ENCODE measurements at regions not wholly inside any gene's neighbourhood (a gene's known extent, or its start where the extent isn't known, plus 50 kb on each side); places are given as distances from the start of the nearest gene placed in this dataset.
"Not testable (repeated sequence)": the region's sequence is repeated elsewhere in the genome, so short reads cannot be mapped to it uniquely, and the experiment has no call there.

DNA sequence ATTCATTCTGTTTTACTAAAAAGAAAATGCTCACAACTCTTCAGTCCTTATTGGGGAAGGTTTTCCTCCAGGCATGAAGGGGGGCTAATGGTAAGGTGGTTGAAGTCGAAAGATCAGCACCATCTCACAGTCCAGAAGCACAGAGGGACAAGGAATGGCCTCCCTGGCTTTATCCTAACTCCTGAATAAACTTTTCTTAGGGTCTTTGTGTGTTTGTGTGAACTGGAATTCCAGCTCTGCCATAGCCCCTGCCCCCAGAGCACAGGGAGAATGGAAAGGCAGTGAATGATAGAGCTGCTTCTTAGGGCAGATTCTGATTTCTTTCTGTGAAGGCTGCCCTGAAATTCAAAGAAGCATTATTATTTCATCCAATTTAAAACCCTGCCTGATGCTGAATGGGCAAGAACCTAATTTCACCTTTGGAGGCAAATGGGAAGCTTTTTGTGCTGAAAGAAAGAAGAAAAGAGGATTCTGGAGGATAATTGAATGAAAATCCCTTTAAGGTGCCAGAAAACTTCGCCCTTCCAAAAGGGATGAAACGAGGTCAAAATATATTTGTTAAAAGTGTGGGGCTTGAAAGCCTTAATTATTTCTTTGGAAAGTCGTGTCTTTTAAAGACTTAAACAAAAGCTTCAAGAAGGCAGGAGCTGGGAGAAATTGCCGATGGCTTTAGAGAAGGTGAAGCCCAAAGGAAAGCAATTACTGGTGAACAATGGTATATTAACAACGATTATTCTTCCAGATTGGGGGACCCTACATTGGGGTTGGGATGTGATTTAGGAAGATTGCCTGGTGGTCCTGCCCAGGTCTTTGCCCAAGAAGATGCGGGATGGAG is 259.9 kb upstream of the RGMA start:
- H3K4me1 ChIP-seq (ENCODE audit: control insufficient read depth, insufficient read depth, low read depth, low read length) = no peaks in the 10 kb centered on the region
- no peak overlapping the region for H3K4me2 ChIP-seq (ENCODE audit: low read length, poor library complexity, severe bottlenecking)
- 58% methylated on average over 5 of the region's 7 CpGs for WGBS

DNA sequence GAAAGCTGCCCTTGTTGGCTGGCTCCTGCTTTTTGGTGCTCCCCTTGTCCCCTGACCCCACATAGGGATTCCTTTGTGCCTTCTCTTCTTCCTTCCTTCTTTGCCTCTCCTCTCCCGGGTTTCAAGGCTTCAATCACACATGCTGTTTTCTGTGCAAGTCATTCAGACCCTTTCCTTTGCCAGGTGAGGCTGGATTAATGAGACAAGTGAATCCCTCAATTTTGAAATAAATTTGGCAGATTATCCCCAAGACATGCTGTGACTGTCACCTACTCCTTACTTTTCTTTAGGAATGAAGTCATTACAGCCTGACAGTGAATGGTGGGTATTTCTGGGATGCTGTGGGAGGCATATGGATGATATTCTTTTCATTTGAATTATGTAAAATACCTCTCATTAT is 259.0 kb upstream of the RGMA start:
- no peak overlapping the region for H3K18ac ChIP-seq (ENCODE audit: low read depth in 1 of 2, low read length in 2 of 2)
- peaks cover 0 to 8% of the 10 kb centered on the region in 2 experiments for H3K27me3 ChIP-seq (ENCODE audit: control insufficient read depth in 1 of 2, insufficient read depth in 1 of 2, low read length in 2 of 2)

More for the DNA sequence above, 259.9 kb upstream of the RGMA start:
- Histone ChIP-seq H3K14ac (ENCODE audit: low read length in 2 of 2) (no peak overlapping the region), H2AFZ (ENCODE audit: low read depth, low read length) (no peak overlapping the region), H3K79me1 (replicated peaks; ENCODE audit: low read length, poor library complexity, severe bottlenecking) (no peaks in the 10 kb centered on the region), H3K4ac (ENCODE audit: low read depth in 1 of 2, low read length in 2 of 2) (no peak overlapping the region), H2BK15ac (ENCODE audit: low read depth, poor library complexity, severe bottlenecking) (no peak overlapping the region), H2BK5ac (ENCODE audit: low read depth, low read length, poor library complexity, severe bottlenecking) (no peak overlapping the region), H3K9me3 (ENCODE audit: control insufficient read depth, low read length) (no peaks in the 10 kb centered on the region), H2BK12ac (ENCODE audit: low read length in 2 of 2) (no peak overlapping the region), H2BK120ac (ENCODE audit: low read depth, low read length) (no peak overlapping the region), H3K9ac (ENCODE audit: low read length) (no peak overlapping the region), H3K4me3 (ENCODE audit: insufficient read depth in 1 of 2, low read depth in 1 of 2, low read length in 2 of 2) (no peak overlapping the region), H3K27ac (ENCODE audit: low read length, poor library complexity, severe bottlenecking) (no peak overlapping the region), H3K23ac (ENCODE audit: low read length in 2 of 2) (no peak overlapping the region), H3K27me3 (ENCODE audit: control insufficient read depth in 1 of 2, insufficient read depth in 1 of 2, low read length in 2 of 2) (peaks cover 0 to 8% of the 10 kb centered on the region in 2 experiments), H4K8ac (ENCODE audit: low read length) (no peak overlapping the region), H2AK5ac (ENCODE audit: low read length, severe bottlenecking) (no peak overlapping the region), H3K18ac (ENCODE audit: low read depth in 1 of 2, low read length in 2 of 2) (no peak overlapping the region), H4K91ac (ENCODE audit: low read length) (no peak overlapping the region), H3K36me3 (ENCODE audit: control insufficient read depth in 1 of 2, insufficient read depth in 2 of 2, low read depth in 1 of 2, low read length in 2 of 2) (no peaks in the 10 kb centered on the region)
- DNase-seq = no peak

DNA sequence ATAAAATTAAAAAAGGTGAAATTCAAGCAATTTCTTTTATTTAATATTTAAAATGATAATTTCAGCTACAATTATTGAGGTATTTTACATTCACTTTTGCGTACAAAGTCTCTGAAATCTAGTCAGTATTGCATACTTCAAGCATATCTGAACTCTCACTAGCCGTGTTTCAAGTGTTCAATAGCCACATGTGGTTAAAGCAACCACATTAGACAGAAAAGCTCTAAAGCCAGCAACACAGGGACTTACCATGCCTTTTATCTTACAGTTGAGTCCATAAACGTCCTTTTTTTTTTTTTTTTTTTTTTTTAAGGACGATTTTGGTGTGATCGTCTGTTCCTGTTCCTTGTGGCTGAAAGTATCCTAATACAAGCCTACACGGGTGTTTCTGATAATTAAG is 257.0 kb upstream of the RGMA start:
- H3K4me3 ChIP-seq (ENCODE audit: insufficient read depth in 1 of 2, low read depth in 1 of 2, low read length in 2 of 2) = no peak overlapping the region
- no peak overlapping the region for H3K23ac ChIP-seq (ENCODE audit: low read length in 2 of 2)
- peaks cover 0 to 8% of the 10 kb centered on the region in 2 experiments for H3K27me3 ChIP-seq (ENCODE audit: control insufficient read depth in 1 of 2, insufficient read depth in 1 of 2, low read length in 2 of 2)
- H3K14ac ChIP-seq (ENCODE audit: low read length in 2 of 2) = no peak overlapping the region
- no peak overlapping the region for H2BK5ac ChIP-seq (ENCODE audit: low read depth, low read length, poor library complexity, severe bottlenecking)
- H2BK15ac ChIP-seq (ENCODE audit: low read depth, poor library complexity, severe bottlenecking) = no peak overlapping the region
- H3K4me2 ChIP-seq (ENCODE audit: low read length, poor library complexity, severe bottlenecking) = no peak overlapping the region
- no peaks in the 10 kb centered on the region for H3K36me3 ChIP-seq (ENCODE audit: control insufficient read depth in 1 of 2, insufficient read depth in 2 of 2, low read depth in 1 of 2, low read length in 2 of 2)
- H2AK5ac ChIP-seq (ENCODE audit: low read length, severe bottlenecking) = no peak overlapping the region
- no peak overlapping the region for H2AFZ ChIP-seq (ENCODE audit: low read depth, low read length)
- H2BK12ac ChIP-seq (ENCODE audit: low read length in 2 of 2) = no peak overlapping the region
- no peak for DNase-seq
- no peak overlapping the region for H3K18ac ChIP-seq (ENCODE audit: low read depth in 1 of 2, low read length in 2 of 2)
- H3K79me1 ChIP-seq (replicated peaks; ENCODE audit: low read length, poor library complexity, severe bottlenecking) = no peaks in the 10 kb centered on the region
- no peak overlapping the region for H3K27ac ChIP-seq (ENCODE audit: low read length, poor library complexity, severe bottlenecking)
- H3K9ac ChIP-seq (ENCODE audit: low read length) = no peak overlapping the region
- WGBS = 85% methylated on average over 2 of the region's 6 CpGs
- H3K9me3 ChIP-seq (ENCODE audit: control insufficient read depth, low read length) = no peaks in the 10 kb centered on the region
- H3K4ac ChIP-seq (ENCODE audit: low read depth in 1 of 2, low read length in 2 of 2) = no peak overlapping the region
- no peaks in the 10 kb centered on the region for H3K4me1 ChIP-seq (ENCODE audit: control insufficient read depth, insufficient read depth, low read depth, low read length)
- H4K91ac ChIP-seq (ENCODE audit: low read length) = no peak overlapping the region
- no peak overlapping the region for H4K8ac ChIP-seq (ENCODE audit: low read length)
- H2BK120ac ChIP-seq (ENCODE audit: low read depth, low read length) = no peak overlapping the region

More for the DNA sequence above, 259.0 kb upstream of the RGMA start:
- no peaks in the 10 kb centered on the region for H3K9me3 ChIP-seq (ENCODE audit: control insufficient read depth, low read length)
- H2BK5ac ChIP-seq (ENCODE audit: low read depth, low read length, poor library complexity, severe bottlenecking) = no peak overlapping the region
- no peak overlapping the region for H4K8ac ChIP-seq (ENCODE audit: low read length)
- no peak overlapping the region for H3K9ac ChIP-seq (ENCODE audit: low read length)
- H2AFZ ChIP-seq (ENCODE audit: low read depth, low read length) = no peak overlapping the region
- H2BK12ac ChIP-seq (ENCODE audit: low read length in 2 of 2) = no peak overlapping the region
- H2AK5ac ChIP-seq (ENCODE audit: low read length, severe bottlenecking) = no peak overlapping the region
- no peak overlapping the region for H3K4me2 ChIP-seq (ENCODE audit: low read length, poor library complexity, severe bottlenecking)
- no peak overlapping the region for H3K4ac ChIP-seq (ENCODE audit: low read depth in 1 of 2, low read length in 2 of 2)
- H3K27ac ChIP-seq (ENCODE audit: low read length, poor library complexity, severe bottlenecking) = no peak overlapping the region
- no peak overlapping the region for H2BK120ac ChIP-seq (ENCODE audit: low read depth, low read length)
- H3K36me3 ChIP-seq (ENCODE audit: control insufficient read depth in 1 of 2, insufficient read depth in 2 of 2, low read depth in 1 of 2, low read length in 2 of 2) = no peaks in the 10 kb centered on the region
- no peaks in the 10 kb centered on the region for H3K4me1 ChIP-seq (ENCODE audit: control insufficient read depth, insufficient read depth, low read depth, low read length)
- no peak overlapping the region for H4K91ac ChIP-seq (ENCODE audit: low read length)
- DNase-seq = no peak
- H2BK15ac ChIP-seq (ENCODE audit: low read depth, poor library complexity, severe bottlenecking) = no peak overlapping the region
- WGBS = 25% methylated on average over 1 of the region's 1 CpG
- H3K14ac ChIP-seq (ENCODE audit: low read length in 2 of 2) = no peak overlapping the region
- no peak overlapping the region for H3K4me3 ChIP-seq (ENCODE audit: insufficient read depth in 1 of 2, low read depth in 1 of 2, low read length in 2 of 2)
- no peaks in the 10 kb centered on the region for H3K79me1 ChIP-seq (replicated peaks; ENCODE audit: low read length, poor library complexity, severe bottlenecking)
- no peak overlapping the region for H3K23ac ChIP-seq (ENCODE audit: low read length in 2 of 2)

DNA sequence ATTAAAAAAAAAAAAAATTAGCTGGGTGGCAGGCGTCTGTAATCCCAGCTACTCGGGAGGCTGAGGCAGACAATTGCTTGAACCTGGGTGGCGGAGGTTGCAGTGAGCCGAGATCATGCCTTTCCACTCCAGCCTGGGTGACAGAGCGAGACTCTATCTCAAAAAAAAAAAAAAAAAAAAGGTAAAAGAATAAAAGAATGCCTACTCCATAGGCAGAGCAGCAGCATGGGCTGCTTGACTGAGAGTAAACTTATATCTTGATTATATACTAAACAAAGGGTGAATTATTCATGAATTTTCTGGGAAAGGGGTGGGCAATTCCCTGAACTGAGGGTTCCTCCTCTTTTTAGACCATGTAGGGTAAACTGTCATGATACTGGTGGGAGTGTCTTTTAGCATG is 254.4 kb upstream of the RGMA start:
- H4K91ac ChIP-seq (ENCODE audit: low read length); H3K9me3 ChIP-seq (ENCODE audit: control insufficient read depth, low read length); H3K79me1 ChIP-seq (replicated peaks; ENCODE audit: low read length, poor library complexity, severe bottlenecking); H3K27me3 ChIP-seq (ENCODE audit: control insufficient read depth in 1 of 2, insufficient read depth in 1 of 2, low read length in 2 of 2); H3K27ac ChIP-seq (ENCODE audit: low read length, poor library complexity, severe bottlenecking); H3K36me3 ChIP-seq (ENCODE audit: control insufficient read depth in 1 of 2, insufficient read depth in 2 of 2, low read depth in 1 of 2, low read length in 2 of 2); H3K18ac ChIP-seq (ENCODE audit: low read depth in 1 of 2, low read length in 2 of 2); H2BK120ac ChIP-seq (ENCODE audit: low read depth, low read length); H2AFZ ChIP-seq (ENCODE audit: low read depth, low read length); H3K4me1 ChIP-seq (ENCODE audit: control insufficient read depth, insufficient read depth, low read depth, low read length); H3K14ac ChIP-seq (ENCODE audit: low read length in 2 of 2); H3K4me3 ChIP-seq (ENCODE audit: insufficient read depth in 1 of 2, low read depth in 1 of 2, low read length in 2 of 2); H3K9ac ChIP-seq (ENCODE audit: low read length); H4K8ac ChIP-seq (ENCODE audit: low read length); H2BK12ac ChIP-seq (ENCODE audit: low read length in 2 of 2); DNase-seq; H2BK15ac ChIP-seq (ENCODE audit: low read depth, poor library complexity, severe bottlenecking); H3K4me2 ChIP-seq (ENCODE audit: low read length, poor library complexity, severe bottlenecking); H3K4ac ChIP-seq (ENCODE audit: low read depth in 1 of 2, low read length in 2 of 2); H3K23ac ChIP-seq (ENCODE audit: low read length in 2 of 2); H2BK5ac ChIP-seq (ENCODE audit: low read depth, low read length, poor library complexity, severe bottlenecking); H2AK5ac ChIP-seq (ENCODE audit: low read length, severe bottlenecking): not testable (repeated sequence)
- WGBS = 78% methylated on average over 3 of the region's 5 CpGs
